HG02885 (cell line): ENCODE measurements at regions not wholly inside any gene's neighbourhood (a gene's known extent, or its start where the extent isn't known, plus 50 kb on each side); places are given as distances from the start of the nearest gene placed in this dataset.

Source experiments
- ATAC-seq: cut with Tn5 transposase; IDR thresholded peaks from one replicate; pipeline ENCODE4 v1.9.1; 2021; ENCODE audit warnings: mild to moderate bottlenecking; ENCODE audit not compliant: unreplicated experiment, poor library complexity

DNA sequence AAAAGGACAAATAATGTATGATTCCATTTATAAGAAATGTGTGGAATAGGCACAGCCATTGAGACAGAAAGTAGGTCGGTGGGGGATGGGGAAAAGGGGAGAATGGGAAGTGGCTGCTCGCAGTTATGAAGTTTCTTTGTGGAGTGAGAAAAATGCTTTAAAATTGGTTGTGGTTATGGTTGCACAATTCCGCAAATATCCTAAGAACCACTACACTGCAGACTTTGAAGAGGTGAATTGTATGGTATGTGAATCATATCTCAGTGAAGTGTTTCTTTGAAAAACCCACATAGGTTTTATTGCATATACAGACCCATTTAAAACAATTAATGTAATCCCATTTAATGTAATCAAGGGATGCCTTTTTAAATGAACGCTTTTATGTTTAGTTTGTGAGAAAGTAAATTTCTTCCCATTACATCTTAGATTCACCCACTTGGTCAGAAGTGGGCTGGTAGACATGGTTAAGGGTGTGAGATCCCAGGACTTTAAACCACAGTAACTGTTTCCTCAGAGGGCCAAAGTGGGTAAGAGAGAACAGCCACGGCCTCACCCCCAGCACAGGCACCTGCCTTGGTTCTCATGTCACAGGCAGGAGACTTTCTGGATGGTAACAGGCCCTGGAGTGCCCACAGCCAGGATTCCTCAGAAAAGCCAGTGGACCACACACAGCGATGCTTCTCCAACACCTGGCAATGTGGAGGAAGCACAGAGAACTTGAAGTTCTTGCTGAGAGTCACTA lies 119.3 kb upstream of the GJB6 start:
- no peak for ATAC-seq

- no peak for ATAC-seq
These were observed 118.7 kb upstream of the GJB6 start for GRCh38 chr13:20350819-20351218.

DNA sequence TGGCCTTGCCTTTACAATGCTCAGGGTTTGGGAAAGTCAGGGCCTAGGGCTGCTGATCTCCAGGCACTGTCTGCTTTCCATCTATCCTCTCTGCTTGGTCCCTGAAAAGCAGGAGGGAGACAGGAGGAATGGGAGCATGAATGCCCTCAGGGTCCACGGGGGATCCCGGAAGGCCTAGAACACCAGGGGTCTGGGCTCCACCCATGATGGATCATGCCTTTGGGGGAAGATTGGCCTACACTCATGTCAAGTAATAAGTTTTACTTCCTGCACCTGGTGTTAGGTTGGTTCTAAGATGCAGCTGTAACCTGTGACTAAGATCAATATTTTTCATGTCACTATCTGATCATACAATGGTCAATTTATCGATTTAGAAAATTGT lies 118.3 kb upstream of the GJB6 start:
- no peak for ATAC-seq

GRCh38 chr13:20349564-20350381 lies 117.7 kb upstream of the GJB6 start:
- ATAC-seq, result no peak

DNA sequence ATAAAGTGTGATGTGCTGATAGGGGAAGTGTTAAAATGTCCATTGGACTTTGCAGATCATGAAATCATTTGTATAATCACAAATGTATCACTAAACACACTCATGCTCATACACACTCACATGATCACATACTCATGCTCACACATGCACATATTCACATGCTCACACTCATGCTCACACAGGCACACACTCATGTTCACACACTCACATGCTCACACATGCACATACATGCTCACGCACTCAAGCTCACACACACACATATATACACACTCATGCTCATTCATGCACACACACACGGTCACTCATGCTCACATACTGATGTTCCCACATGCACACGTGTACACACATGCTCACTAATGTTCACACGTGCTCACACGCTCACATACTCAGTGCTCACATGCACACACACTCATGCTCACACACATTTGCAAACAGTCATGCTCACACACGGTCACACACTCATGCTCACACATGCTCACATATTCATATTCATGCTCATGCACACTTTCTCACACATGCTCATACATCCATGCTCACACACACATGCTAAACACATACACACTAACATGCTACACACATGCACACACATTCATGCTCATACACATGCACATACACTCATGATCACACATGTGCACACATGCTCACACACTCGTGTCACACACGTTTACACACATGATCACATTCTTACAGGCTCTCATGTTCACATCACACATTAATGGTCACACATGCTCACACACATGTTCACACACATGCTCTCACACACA lies 116.7 kb upstream of the GJB6 start:
- no peak for ATAC-seq

GRCh38 chr13:20348018-20348417 lies 115.9 kb upstream of the GJB6 start:
- no peak for ATAC-seq

DNA sequence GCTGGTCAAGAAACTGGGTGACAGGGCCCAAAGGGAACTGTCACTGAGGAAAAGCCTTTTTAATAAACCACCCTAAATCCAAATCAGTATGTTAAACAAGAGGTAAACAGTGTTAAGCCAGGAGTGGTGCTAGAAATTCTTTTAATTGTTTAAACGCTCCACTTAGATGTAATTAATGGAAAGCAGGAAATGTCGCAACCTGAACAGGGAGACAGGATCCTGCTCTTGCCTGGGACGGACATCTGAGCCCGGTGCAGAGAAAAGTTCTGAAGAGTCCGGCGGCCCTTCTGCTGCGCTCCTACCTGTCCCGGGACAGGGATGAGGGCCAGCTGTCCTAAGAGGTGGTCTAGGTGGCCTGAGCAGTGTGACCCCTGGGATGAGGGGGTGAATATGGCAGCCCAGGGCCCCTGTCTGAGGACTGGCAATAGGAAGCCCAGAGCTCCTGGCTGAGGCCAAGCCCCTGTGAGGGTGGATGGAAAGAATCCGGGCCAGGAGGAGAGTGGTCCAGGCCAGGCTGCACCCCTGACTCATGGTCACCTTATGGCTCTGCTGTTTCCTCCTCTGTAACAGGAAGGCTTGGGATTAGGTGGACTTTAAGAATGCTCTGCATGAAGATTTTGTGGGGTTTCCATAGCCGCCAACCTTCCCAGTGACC lies 112.8 kb upstream of the GJB6 start:
- no peak for ATAC-seq

DNA sequence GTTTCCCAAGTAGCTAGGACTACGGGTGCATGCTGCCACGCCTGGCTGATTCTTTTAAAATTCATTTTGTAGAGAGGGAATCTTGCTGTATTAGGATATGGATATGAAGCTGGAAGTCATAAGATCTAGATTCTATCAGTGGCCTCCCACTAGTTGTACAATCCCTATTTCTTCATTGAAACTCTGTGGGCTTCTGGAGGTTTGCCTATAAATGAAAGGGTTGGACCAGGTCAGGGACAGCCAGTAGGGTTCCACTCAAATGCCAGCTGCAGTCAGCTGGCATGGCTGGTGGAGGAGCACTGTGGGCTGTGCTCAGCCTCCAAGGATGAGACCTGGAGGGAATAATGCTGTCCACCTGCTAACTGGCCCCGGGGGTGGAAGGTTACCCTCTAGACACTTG lies 110.2 kb upstream of the GJB6 start:
- no peak for ATAC-seq

DNA sequence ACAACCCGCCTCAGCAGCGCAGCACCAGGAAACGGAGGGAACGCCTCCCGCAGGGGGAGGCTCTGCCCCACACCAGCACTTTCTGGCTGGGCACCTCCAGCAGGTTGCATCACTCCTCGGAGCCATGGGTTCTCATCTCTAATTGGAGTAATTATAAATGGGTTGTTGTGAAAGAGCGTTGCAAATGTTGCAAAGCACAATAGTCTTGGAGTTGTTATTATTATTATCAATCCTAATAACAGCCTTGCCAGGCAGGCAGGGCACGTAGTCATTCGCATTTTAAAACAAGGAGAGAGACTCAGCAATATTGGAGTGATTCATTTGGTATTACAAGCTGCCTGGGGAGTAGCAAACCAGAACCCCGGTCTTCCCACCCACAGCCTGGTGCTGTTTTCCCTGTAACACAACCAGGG lies 108.6 kb upstream of the GJB6 start:
- no peak for ATAC-seq

GRCh38 chr13:20340136-20340758 lies 108.1 kb upstream of the GJB6 start:
- no peak for ATAC-seq

DNA sequence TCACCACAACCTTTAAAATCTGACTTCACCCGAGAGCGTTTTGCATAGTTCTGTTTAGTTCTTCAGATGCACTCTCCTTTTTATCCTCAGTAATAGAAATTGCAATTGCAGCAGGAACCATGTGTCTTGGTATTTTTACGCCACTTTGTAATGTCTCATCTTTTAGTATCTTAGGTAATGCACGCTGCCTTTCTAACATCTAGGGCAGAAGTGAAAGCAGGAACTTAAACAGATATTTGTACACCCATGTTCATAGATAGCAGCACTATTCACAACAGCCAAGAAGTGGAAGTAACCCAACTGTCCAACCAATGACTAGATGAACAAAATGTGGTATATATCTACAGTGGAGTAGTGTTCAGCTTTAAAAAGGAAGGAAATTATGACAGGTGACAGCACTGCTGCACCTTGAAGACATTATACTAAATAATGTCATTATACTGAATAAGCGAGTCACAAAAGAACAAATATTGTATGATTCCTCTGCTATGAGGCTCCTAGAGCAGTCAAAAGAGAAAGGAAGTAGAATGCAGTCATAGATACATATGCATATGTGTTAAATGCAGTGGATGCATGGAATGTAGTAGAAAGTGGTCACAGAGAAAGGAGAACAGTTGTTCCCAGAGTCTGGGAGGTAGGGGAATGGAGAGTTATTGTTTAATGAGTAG lies 105.9 kb upstream of the GJB6 start:
- peak; percentile 62 for ATAC-seq

GRCh38 chr13:20336761-20337160 lies 104.6 kb upstream of the GJB6 start:
- ATAC-seq, result no peak

- ATAC-seq, result no peak
These were observed 102.2 kb upstream of the GJB6 start for GRCh38 chr13:20334309-20334708.

DNA sequence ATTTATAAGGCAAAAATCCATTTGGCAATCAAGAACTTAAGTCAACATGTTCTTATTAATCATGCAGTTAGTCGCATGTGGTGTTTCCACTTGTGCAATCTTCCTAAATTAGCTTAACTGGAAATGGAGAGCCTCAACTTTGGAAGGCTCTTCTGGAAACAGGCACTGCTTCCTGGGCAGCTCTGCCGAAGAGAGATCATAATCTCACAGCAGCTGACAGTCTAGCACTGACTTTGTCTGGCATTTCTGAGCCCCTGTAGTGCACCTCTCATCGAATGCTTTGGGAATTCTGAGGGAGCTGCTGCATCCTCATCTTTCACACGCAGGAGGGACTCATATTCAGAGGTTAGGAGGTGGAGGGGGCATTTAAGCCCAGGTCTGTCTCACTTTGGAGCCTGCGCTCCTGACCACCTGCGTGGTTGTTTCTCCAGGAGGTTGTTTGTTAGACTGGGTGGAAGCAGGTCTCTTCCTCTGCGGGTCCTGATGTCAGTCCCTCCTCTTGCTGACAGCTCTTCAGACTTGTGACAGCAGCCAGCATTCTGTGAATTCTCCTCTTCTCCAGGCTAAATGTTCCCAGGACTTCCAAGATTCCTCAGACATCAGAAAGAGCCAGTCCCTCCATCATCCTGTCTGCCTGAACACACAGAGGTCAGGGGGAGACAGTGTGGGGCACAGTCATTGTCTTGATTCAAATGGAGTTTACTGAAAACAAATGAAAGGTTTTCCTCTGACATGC lies 100.4 kb upstream of the GJB6 start:
- ATAC-seq, result no peak

DNA sequence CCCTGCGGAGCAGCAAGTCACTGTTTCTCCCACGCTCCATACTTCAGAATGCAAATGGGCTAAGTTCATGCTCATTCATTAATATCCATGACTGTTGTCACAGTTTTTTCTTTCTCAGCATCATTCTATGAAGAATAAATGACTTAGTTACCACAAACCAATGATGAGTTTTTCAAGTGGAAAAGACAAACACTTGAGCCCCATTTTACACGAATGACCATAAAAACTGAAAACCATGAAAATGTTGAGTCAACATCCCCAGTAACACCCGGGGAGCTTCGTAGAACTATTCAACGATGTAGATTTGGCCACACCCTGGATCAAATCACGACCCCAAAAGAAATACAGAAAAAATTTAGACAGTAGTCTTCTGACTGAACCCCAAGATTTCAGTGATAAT lies 99.8 kb upstream of the GJB6 start:
- ATAC-seq, result no peak

DNA sequence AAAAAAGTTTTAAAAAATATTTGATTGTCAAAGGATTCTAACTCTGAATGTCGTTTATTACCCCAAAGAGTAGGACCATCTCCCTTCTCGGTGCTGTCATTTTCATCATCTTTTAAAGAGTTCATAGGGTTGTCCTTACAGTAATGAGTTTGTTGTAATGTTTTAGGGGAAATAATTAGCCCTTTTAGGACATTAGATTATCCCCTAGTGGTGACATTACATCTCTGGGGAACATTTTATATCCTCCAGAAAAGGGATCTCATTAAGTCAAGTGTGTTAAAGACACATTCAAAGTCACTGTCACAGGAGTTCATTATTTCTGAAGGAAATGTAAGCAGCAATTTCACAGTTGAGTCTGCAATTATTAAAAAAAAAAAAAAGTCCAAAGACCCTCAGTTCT lies 99.3 kb upstream of the GJB6 start:
- ATAC-seq, result no peak

GRCh38 chr13:20326809-20327208 lies 94.7 kb upstream of the GJB6 start:
- ATAC-seq, result no peak

- no peak for ATAC-seq
These were observed 94.2 kb upstream of the GJB6 start for GRCh38 chr13:20326276-20326675.

DNA sequence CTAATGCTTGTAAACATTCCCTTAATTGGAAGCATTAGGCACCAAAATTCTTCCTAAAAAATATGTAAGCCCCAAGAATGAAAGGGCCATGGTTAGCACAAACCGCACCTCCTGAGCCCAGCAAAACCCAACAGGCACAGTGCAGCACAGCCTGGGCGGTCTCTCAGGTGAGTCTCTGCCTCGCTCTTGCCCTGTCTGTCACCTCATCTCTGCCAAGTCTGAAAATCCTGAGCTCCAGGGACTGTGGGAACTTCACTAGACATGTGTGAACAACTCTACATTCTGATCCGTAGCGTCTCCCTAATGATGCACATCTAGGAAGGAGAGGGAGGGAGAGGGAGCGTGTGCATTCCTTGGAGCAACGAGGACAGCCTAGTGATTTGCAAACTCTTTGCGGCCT lies 88.8 kb upstream of the GJB6 start:
- no peak for ATAC-seq
